ENCODE measurements at regions not wholly inside any gene's neighbourhood (a gene's known extent, or its start where the extent isn't known, plus 50 kb on each side); places are given as distances from the start of the nearest gene placed in this dataset.

- TF ChIP-seq CTCF (IDR thresholded peaks at IDR 0.05 in 2 of 3, conservative IDR thresholded peaks at IDR 0.05 in 1 of 3; ENCODE audit: control insufficient read depth in 2 of 3, extremely low read depth in 1 of 3, insufficient read depth in 1 of 3, low read depth in 3 of 3, low read length in 3 of 3) (no peak), TARDBP (IDR thresholded peaks at IDR 0.05; ENCODE audit: borderline replicate concordance) (no peak), POLR2A (IDR thresholded peaks at IDR 0.05; ENCODE audit: low read depth, low read length) (no peak), CUX1 (IDR thresholded peaks at IDR 0.05; ENCODE audit: insufficient replicate concordance, low read depth, low read length) (no peak), ATF3 (IDR thresholded peaks at IDR 0.05; ENCODE audit: borderline replicate concordance, extremely low read depth, low read depth, low read length) (no peak), TCF12 (IDR thresholded peaks at IDR 0.05; ENCODE audit: low read depth, low read length) (no peak), JUNB (IDR thresholded peaks at IDR 0.05) (no peak), POLR2AphosphoS2 (IDR thresholded peaks at IDR 0.05; ENCODE audit: low read depth, low read length) (no peak), ELK1 (IDR thresholded peaks at IDR 0.05; ENCODE audit: low read depth, low read length) (no peak)
These were observed 332.3 kb downstream of the COL11A1 start for GRCh38 chr1:102776071-102776470.
